Activated CD4-positive, alpha-beta T cell treated with anti-CD3 and anti-CD28 coated beads for 36 hours (primary cell): ENCODE measurements at regions not wholly inside any gene's neighbourhood (a gene's known extent, or its start where the extent isn't known, plus 50 kb on each side); places are given as distances from the start of the nearest gene placed in this dataset.

Source experiments
- ATAC-seq: fragments of 200-7000 bp; cut with Tn5 transposase; one replicate; pipeline ENCODE4 v1.10.0; 2021; ENCODE audit warnings: mild to moderate bottlenecking, moderate library complexity
- CTCF ChIA-PET: fragments of 350-600 bp; sonication (Branson Sonifier 250); formaldehyde crosslinking; loops from one replicate; lab custom pipeline; 2021; ENCODE audit warnings: antibody characterized with exemption; lab: Charles Lee
- POLR2A ChIA-PET: fragments of 350-600 bp; sonication (Branson Sonifier 250); formaldehyde crosslinking; loops from one replicate; lab custom pipeline; 2021; ENCODE audit warnings: antibody characterized with exemption, inconsistent platforms; lab: Charles Lee
- DNase-seq: peaks from one replicate; pipeline ENCODE4 v3.0.0-alpha.2; 2020
- H3K27ac Mint-ChIP-seq: one replicate; pipeline ENCODE4 v1.8.0; 2021; ENCODE audit warnings: mixed read lengths
- H3K27me3 Mint-ChIP-seq: one replicate; pipeline ENCODE4 v1.8.0; 2021; ENCODE audit warnings: mixed read lengths
- H3K36me3 Mint-ChIP-seq: one replicate; pipeline ENCODE4 v1.8.0; 2021; ENCODE audit warnings: low read depth, mixed read lengths
- H3K4me1 Mint-ChIP-seq: one replicate; pipeline ENCODE4 v1.8.0; 2021; ENCODE audit warnings: mixed read lengths
- H3K4me3 Mint-ChIP-seq: one replicate; pipeline ENCODE4 v1.8.0; 2021; ENCODE audit warnings: mild to moderate bottlenecking, moderate library complexity, mixed read lengths
- H3K9me3 Mint-ChIP-seq: one replicate; pipeline ENCODE4 v1.8.0; 2021; ENCODE audit warnings: low read depth, mixed read lengths
- intact Hi-C, 2 experiments: fragments of 100-400 bp; cut with DNase I in 1 of 2; cut with micrococcal nuclease in 1 of 2; formaldehyde crosslinking; loops; one replicate each; pipeline versions ENCODE4 v1.14.2 to v1.15.1; 2022 to 2024; cut with DNase I, micrococcal nuclease

- no peaks in the 10 kb centered on the region for H3K4me1 Mint-ChIP-seq
- DNase-seq = no peak
- H3K36me3 Mint-ChIP-seq = no peaks in the 10 kb centered on the region
- CTCF ChIA-PET = no interaction called here
- H3K9me3 Mint-ChIP-seq = no peaks in the 10 kb centered on the region
- intact Hi-C loops = no loop called here
- H3K27me3 Mint-ChIP-seq = no peaks in the 10 kb centered on the region
- no peak for ATAC-seq
- H3K4me3 Mint-ChIP-seq = no peak overlapping the region
- H3K27ac Mint-ChIP-seq = no peak overlapping the region
- POLR2A ChIA-PET = no interaction called here
Observed at GRCh38 chr6:55017555-55018300, 156.6 kb upstream of the HCRTR2 start.

- H3K27ac Mint-ChIP-seq = no peak overlapping the region
Observed at GRCh38 chr6:55019591-55019990, 154.7 kb upstream of the HCRTR2 start.

GRCh38 chr6:55023230-55023629, 151.1 kb upstream of the HCRTR2 start:
- no peak overlapping the region for H3K27ac Mint-ChIP-seq
- POLR2A ChIA-PET = no interaction called here
- intact Hi-C loops = no loop called here
- no peaks in the 10 kb centered on the region for H3K27me3 Mint-ChIP-seq
- CTCF ChIA-PET = no interaction called here
- no peak overlapping the region for H3K4me3 Mint-ChIP-seq
- ATAC-seq = no peak
- DNase-seq = no peak
- peaks cover 6% of the 10 kb centered on the region for H3K9me3 Mint-ChIP-seq
- H3K4me1 Mint-ChIP-seq = no peaks in the 10 kb centered on the region
- no peaks in the 10 kb centered on the region for H3K36me3 Mint-ChIP-seq

More at GRCh38 chr6:55019591-55019990, 154.7 kb upstream of the HCRTR2 start:
- no peaks in the 10 kb centered on the region for H3K27me3 Mint-ChIP-seq
- ChIA-PET CTCF (no interaction called here), POLR2A (no interaction called here)
- intact Hi-C loops = no loop called here
- H3K4me3 Mint-ChIP-seq = no peak overlapping the region
- no peaks in the 10 kb centered on the region for H3K4me1 Mint-ChIP-seq
- ATAC-seq = no peak
- no peak for DNase-seq
- H3K9me3 Mint-ChIP-seq = peaks cover 1% of the 10 kb centered on the region
- H3K36me3 Mint-ChIP-seq = no peaks in the 10 kb centered on the region

GRCh38 chr6:55033016-55033546, 141.2 kb upstream of the HCRTR2 start:
- H3K4me1 Mint-ChIP-seq = no peaks in the 10 kb centered on the region
- H3K4me3 Mint-ChIP-seq = no peak overlapping the region
- POLR2A ChIA-PET = no interaction called here
- CTCF ChIA-PET = no interaction called here
- no peak overlapping the region for H3K27ac Mint-ChIP-seq
- peaks cover 7% of the 10 kb centered on the region for H3K9me3 Mint-ChIP-seq
- H3K36me3 Mint-ChIP-seq = no peaks in the 10 kb centered on the region
- DNase-seq = no peak
- no peak for ATAC-seq
- no peaks in the 10 kb centered on the region for H3K27me3 Mint-ChIP-seq
- intact Hi-C loops = no loop called here

GRCh38 chr6:55034752-55035151, 139.6 kb upstream of the HCRTR2 start:
- H3K27ac Mint-ChIP-seq = no peak overlapping the region
- POLR2A ChIA-PET = no interaction called here
- intact Hi-C loops = no loop called here
- H3K4me1 Mint-ChIP-seq = no peaks in the 10 kb centered on the region
- CTCF ChIA-PET = no interaction called here
- no peaks in the 10 kb centered on the region for H3K27me3 Mint-ChIP-seq
- ATAC-seq (no peak), DNase-seq (no peak)
- peaks cover 7% of the 10 kb centered on the region for H3K9me3 Mint-ChIP-seq
- H3K4me3 Mint-ChIP-seq = no peak overlapping the region
- no peaks in the 10 kb centered on the region for H3K36me3 Mint-ChIP-seq

- no peak overlapping the region for H3K4me3 Mint-ChIP-seq
- intact Hi-C loops = no loop called here
- ATAC-seq = no peak
- H3K36me3 Mint-ChIP-seq = no peaks in the 10 kb centered on the region
- ChIA-PET CTCF (no interaction called here), POLR2A (no interaction called here)
- no peak overlapping the region for H3K27ac Mint-ChIP-seq
- DNase-seq = no peak
- H3K4me1 Mint-ChIP-seq = no peaks in the 10 kb centered on the region
- no peaks in the 10 kb centered on the region for H3K27me3 Mint-ChIP-seq
- H3K9me3 Mint-ChIP-seq = peaks cover 2% of the 10 kb centered on the region
Observed at GRCh38 chr6:55040102-55040848, 134.0 kb upstream of the HCRTR2 start.

GRCh38 chr6:55046869-55047422, 127.4 kb upstream of the HCRTR2 start:
- DNase-seq (no peak), ATAC-seq (no peak)
- Mint-ChIP-seq H3K27ac (no peak overlapping the region), H3K27me3 (no peaks in the 10 kb centered on the region), H3K9me3 (peaks cover 2% of the 10 kb centered on the region), H3K36me3 (no peaks in the 10 kb centered on the region), H3K4me1 (no peaks in the 10 kb centered on the region), H3K4me3 (no peak overlapping the region)
- intact Hi-C loops = no loop called here
- CTCF ChIA-PET = no interaction called here
- POLR2A ChIA-PET = no interaction called here

- Mint-ChIP-seq H3K36me3 (no peaks in the 10 kb centered on the region), H3K4me1 (no peaks in the 10 kb centered on the region), H3K27me3 (no peaks in the 10 kb centered on the region), H3K9me3 (peaks cover 2% of the 10 kb centered on the region), H3K4me3 (no peak overlapping the region), H3K27ac (no peak overlapping the region)
- POLR2A ChIA-PET = no interaction called here
- DNase-seq (no peak), ATAC-seq (no peak)
- intact Hi-C loops = no loop called here
- CTCF ChIA-PET = no interaction called here
Observed at GRCh38 chr6:55047451-55048044, 126.8 kb upstream of the HCRTR2 start.

- intact Hi-C loops = no loop called here
- CTCF ChIA-PET = no interaction called here
- Mint-ChIP-seq H3K27me3 (no peaks in the 10 kb centered on the region), H3K36me3 (no peaks in the 10 kb centered on the region), H3K27ac (no peak overlapping the region), H3K4me3 (no peak overlapping the region), H3K9me3 (peaks cover 2% of the 10 kb centered on the region), H3K4me1 (no peaks in the 10 kb centered on the region)
- POLR2A ChIA-PET = no interaction called here
- ATAC-seq (no peak), DNase-seq (no peak)
Observed at GRCh38 chr6:55049866-55050265, 124.4 kb upstream of the HCRTR2 start.

- CTCF ChIA-PET = no interaction called here
- peaks cover 4% of the 10 kb centered on the region for H3K9me3 Mint-ChIP-seq
- no peaks in the 10 kb centered on the region for H3K27me3 Mint-ChIP-seq
- ATAC-seq (no peak), DNase-seq (no peak)
- intact Hi-C loops = no loop called here
- H3K4me1 Mint-ChIP-seq = no peaks in the 10 kb centered on the region
- H3K27ac Mint-ChIP-seq = no peak overlapping the region
- H3K4me3 Mint-ChIP-seq = no peak overlapping the region
- no peaks in the 10 kb centered on the region for H3K36me3 Mint-ChIP-seq
- POLR2A ChIA-PET = no interaction called here
Observed at GRCh38 chr6:55052846-55053245, 121.5 kb upstream of the HCRTR2 start.

- H3K36me3 Mint-ChIP-seq = no peaks in the 10 kb centered on the region
- no peak overlapping the region for H3K27ac Mint-ChIP-seq
- H3K27me3 Mint-ChIP-seq = no peaks in the 10 kb centered on the region
- DNase-seq (no peak), ATAC-seq (no peak)
- H3K4me1 Mint-ChIP-seq = no peaks in the 10 kb centered on the region
- CTCF ChIA-PET = no interaction called here
- H3K4me3 Mint-ChIP-seq = no peak overlapping the region
- intact Hi-C loops = no loop called here
- H3K9me3 Mint-ChIP-seq = peaks cover 6% of the 10 kb centered on the region
- POLR2A ChIA-PET = no interaction called here
Observed at GRCh38 chr6:55058682-55059081, 115.6 kb upstream of the HCRTR2 start.
